CD4-positive, alpha-beta T cell treated with Interleukin-4 for 1 hour (primary cell): ENCODE measurements at regions not wholly inside any gene's neighbourhood (a gene's known extent, or its start where the extent isn't known, plus 50 kb on each side); places are given as distances from the start of the nearest gene placed in this dataset.

Experiments used
- DNase-seq, 2 donors: peaks; one replicate each; pipeline ENCODE4 v3.0.0-alpha.2; 2020 to 2022

DNA sequence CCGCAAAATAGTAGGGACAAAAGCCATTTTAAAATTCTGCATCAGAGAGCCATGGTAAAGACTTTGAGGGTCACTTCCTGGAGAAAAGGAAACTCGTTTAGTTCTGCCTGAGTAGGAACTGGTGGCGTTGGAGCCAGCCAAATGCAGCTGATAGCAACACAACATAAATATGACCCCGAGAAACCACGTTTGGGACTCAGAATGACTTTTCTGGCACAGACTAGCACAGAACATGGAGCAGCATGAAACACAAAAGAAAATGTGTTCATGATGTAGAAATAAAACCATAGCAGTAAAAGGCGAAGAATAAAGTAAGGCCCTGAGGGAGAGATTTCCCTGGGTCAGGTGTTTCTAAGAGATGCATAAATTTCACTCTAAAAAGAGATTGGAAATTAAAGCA lies 149.2 kb upstream of the KLHL29 start:
- no peak for DNase-seq

DNA sequence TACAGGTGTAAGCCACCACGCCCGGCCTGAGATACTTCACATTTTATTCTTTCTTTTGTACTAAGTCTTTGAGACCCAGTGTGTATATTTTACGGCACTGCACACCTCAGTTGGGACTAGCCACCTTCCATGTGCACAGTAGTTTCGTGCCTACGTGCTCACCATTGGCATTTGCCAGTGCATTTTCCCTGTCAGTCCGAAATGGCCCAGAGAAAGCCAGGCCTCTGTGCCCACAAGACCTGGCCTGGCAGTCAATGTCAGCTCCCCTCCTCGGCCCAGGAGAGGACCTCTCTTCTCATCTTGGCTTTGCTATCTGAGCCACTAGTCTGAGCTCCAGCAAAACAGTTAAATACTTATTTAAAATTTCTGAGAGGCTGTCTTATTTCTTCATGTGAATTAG lies 147.8 kb upstream of the KLHL29 start:
- DNase-seq, result no peak

DNA sequence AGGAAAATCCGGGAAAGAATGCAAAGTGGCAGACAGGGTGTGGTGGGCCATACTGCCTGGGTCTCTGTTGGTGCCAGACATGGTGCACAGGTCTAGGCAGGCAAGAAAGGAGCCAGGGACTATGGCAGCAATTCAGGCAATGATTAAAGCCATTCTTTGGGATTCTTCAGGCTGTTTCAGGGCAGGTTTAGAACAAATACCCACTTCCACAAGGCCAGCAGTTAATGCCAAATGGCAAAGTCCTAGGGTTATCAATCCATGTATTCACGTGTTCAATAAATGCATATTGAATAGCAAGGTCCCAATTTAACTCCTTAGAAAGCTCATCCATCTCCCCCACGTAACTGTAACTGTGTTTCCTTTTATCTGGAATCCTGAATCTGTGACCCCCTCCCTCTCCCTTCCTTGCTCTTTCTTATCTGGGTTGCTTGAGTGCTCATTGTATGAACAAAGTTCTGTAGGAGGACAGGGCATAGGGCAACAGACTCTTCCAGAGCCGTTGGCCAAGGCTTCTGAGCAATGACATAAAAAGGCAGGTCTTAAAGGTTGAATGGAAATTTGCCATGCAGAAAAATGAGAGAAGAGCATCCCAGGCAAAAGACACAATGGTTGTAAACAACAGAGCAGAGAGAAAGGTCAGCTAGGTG lies 146.8 kb upstream of the KLHL29 start:
- no peak for DNase-seq

DNA sequence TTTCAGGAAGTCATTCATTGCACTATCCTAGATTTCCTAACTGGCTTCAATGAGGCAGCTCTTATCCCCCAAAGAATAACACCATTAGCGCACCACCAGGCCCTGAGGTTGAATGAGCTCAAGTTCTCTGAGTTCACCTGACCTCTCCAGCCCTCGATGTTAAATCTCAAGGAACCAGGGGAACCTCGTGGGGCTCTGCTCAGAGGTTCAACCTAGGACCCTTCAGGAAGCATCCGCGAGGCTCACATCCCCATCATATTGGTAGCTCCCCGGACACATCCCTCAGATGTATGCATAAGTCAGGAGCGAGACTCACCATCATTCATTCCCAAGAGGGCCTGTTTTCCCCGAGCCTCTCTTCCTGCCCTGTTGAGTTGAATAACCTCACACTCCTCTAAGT lies 145.6 kb upstream of the KLHL29 start:
- no peak for DNase-seq

- no peak for DNase-seq
Measured at GRCh38 chr2:23241121-23241520, 143.9 kb upstream of the KLHL29 start.

DNA sequence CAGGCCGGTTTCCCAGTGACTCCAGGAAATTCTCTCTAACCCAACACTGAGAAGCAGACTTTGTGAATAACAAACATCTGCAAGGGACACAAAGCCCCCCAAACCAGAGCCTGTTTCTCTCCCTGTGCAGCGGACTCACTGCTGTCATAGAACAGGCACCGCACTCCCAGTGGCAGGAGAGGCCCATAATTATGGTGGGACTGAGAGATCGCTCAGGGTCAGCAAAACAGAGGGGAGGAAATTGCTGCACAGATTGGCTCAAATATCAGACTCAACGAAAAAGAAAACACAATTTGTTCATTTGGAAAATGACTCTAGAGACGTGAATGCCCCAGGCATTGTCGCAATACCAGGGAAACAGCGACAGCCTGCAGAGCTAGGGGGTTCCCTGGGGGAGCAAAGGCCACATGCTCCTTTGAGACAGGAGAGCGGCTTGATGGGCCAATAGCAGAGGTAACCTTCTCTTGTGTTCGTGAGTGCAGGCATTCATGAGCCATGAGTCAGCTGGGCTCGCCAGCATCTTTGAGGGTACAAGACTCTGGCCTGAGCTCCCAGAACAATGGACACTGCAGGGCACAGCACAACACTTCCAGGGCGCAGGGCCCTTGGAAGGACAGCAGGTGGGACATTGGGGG lies 143.3 kb upstream of the KLHL29 start:
- no peak for DNase-seq

GRCh38 chr2:23243073-23243659 lies 141.8 kb upstream of the KLHL29 start:
- no peak for DNase-seq

GRCh38 chr2:23244617-23245016 lies 140.4 kb upstream of the KLHL29 start:
- no peak for DNase-seq

DNA sequence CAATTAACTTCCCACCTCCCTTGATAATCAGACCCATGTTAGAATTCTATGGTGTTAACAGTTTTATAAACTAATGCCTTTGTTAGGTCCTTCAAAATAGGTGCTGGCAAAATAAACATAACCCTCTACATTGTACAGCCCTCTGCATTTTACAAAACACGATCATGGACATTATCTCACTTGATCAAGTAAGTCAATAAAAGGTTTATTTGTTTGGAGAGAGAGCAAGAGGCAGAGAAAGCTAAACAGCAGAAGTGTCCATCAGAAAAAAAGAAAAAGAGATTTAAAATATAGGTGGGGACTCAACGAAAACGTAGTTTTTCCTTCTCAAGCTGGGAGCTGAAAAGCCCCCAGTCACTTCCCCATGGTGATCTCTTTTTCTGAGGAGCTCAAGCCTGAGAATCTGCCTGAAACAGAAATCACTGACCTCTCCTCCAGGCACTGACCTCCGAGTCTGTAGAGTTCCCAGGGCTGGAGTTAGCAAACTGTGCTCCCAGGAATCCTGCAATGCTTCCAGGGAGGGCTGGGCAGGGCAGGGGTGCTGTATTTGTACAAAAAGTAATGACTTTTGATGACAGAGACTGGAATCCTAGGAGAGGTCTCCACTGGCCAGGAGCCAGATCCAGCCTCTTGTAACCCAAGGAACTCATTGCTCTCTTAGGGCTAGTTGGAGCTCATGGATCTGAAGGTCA lies 137.8 kb upstream of the KLHL29 start:
- DNase-seq, result no peak

- no peak for DNase-seq
Measured at GRCh38 chr2:23248667-23249066, 136.3 kb upstream of the KLHL29 start.

GRCh38 chr2:23249348-23249747 lies 135.6 kb upstream of the KLHL29 start:
- no peak for DNase-seq

- no peak for DNase-seq
Measured at GRCh38 chr2:23250371-23250770, 134.6 kb upstream of the KLHL29 start.

DNA sequence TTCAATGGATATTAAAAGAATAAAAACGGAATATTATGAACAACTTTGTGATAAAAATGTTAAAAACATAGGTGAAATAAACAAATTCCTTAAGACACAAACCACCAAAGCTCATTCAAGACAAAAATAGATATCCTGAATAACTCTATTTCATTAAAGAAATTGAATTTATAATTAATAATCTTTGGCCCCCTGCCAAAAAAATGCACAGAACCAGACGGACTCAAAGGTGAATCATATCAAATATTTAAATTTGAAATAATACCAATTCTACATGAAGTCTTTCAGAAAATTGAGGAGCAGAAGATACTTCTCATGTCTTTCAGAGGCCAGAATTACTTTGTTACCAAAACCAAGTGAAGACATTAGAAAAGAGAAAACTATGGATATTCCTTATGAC lies 128.3 kb upstream of the KLHL29 start:
- DNase-seq, result no peak

GRCh38 chr2:23260621-23261020 lies 124.4 kb upstream of the KLHL29 start:
- no peak for DNase-seq

GRCh38 chr2:23268467-23269263 lies 116.3 kb upstream of the KLHL29 start:
- DNase-seq, result no peak

DNA sequence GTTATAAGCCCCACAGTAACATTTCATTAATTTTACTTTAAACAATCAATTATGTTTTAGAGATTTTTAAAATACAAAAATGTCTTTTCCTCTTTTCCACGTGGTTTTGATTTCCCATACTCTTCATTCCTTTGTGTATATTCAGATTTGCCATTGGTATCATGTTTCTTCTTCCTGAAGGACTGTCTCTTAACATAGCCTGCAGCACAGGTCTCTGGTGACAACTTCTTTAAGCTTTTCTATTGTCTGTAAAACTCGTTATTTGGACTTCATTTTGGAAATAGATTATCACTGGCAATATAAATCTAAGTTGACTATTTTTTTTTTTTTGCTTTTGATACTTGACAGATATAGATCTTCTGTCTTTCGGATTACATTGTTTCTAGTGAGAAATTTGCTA lies 115.2 kb upstream of the KLHL29 start:
- DNase-seq, result no peak

- DNase-seq, result no peak
Measured at GRCh38 chr2:23270810-23271209, 114.2 kb upstream of the KLHL29 start.

DNA sequence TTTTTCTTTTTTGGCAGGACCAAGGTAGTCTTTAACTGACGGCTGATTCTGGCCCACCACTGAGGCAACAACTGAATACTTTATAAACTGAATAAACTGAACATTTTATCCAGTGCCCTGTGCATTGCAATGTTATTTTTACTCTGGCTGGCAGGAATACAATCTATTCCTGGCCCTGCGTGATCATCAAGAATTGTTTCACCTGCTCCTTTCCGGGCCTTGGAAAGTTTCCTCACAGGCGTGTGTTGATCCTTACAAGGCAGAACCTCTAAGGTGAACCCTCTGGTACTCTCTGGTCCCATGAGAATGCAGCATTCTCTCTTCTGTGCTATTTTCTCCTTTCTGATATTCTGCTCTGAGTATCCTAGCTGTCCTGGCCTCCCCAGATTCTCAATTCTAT lies 113.7 kb upstream of the KLHL29 start:
- DNase-seq, result no peak

DNA sequence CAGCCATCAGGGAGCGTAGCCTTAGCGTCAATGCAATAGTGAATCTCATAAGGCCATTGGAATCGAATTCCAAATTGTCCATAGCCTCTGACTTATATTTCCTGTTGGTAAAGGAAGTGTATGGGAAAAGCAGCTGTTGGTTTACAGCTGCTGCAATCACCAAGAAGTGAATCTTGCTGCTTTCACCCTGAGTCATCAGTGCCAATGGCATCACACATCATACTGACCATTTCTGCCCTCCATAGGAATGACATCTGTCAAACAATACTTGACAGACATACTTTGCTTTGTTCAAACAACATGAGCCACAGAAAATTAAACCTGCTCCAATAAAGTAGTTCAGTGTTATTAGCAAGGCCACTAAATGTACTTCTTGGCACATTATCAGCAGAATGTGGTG lies 111.2 kb upstream of the KLHL29 start:
- DNase-seq, result no peak

DNA sequence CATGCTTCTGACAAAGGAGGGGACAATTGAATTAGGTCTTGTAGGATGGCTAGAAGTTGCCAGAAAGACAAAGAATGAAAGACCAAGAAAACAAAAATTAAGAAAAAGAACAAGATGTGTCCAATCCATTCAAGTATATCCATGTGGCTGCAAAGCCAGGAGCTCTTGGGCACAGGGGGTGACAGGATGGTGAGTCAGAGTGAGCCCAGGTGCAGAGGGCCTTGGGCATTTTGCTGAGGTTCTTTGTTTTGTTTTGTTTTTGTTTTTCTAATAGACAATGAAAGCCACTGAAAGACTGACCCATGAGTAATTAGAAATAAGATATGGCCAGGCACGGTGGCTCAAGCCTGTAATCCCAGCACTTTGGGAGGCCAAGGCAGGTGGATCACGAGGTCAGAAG lies 104.6 kb upstream of the KLHL29 start:
- DNase-seq, result no peak

DNA sequence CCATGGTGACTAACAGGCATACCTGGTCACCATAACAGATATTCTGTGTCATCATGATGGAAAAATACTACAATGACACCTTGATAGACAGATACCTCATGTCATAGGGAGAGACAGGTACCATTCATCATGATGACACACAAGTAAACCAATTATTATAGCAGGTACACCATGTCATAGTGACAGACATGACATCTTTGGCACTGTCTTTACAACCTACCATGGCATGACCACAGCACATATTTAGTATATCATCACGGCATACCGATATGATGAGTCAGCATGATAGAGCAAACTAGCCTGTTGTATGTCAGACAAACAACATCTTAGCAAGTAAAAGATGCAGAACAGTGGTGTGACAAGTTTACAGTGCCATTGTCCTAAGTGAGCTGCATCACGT lies 101.3 kb upstream of the KLHL29 start:
- no peak for DNase-seq

- no peak for DNase-seq
Measured at GRCh38 chr2:23285091-23285800, 99.7 kb upstream of the KLHL29 start.
